Left renal cortex interstitium (tissue), 4 donors: ENCODE measurements at regions not wholly inside any gene's neighbourhood (a gene's known extent, or its start where the extent isn't known, plus 50 kb on each side); places are given as distances from the start of the nearest gene placed in this dataset.

ENCODE experiments used
- DNase-seq, 4 donors: peaks; one replicate each; pipeline ENCODE4 v3.0.0-alpha.2; 2013; ENCODE audit warnings: low read depth in 4 of 4, low spot score in 2 of 4, missing footprints in 1 of 4

DNA sequence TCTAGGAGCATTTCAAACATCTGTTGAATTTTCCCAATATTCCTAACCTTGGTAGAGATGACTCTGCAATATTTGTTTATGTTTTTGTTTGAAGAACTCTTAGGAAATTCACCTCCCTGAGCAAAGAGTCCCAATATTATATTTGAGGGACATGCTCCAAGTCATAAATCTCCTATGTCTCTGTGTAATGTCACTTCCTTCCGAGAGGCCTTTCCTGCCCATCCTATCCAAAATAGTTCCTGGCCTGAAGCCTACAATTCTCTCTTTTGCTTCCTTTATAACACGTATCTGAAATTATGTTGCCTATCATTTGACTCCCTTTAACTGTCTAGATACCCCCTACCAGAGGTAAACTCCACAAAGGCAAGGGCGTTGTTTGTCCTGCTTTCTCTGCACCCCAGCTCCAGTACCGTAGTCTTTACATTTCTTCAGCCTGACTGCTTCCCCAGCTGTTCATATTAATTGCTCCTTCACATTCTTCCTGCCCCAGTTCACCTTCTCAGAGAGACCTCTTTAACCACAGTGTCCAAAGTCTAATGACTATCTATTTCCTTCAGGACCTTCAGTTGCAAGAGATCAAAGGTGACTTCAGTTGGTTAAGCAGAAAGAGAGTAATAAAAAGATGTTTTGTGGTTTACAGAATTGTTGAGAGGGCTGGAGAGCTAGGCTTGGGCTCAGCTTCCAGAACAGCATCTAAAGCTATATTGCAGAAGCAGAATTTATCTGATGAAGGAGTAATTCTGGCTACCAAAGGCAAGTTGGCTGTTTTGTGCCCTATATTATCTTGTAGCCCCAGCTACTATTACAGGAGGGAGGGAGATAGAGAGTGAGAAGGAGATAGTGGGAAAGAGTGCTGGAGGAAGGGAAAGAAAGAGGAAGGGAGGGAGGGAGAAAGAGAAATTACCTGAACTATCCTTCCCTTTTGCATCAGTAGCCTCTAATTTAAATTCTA lies 109.3 kb upstream of the TMEM161B start:
- no peak for DNase-seq

- no peak for DNase-seq
Observed at GRCh38 chr5:88377240-88377639, 108.6 kb upstream of the TMEM161B start.

DNA sequence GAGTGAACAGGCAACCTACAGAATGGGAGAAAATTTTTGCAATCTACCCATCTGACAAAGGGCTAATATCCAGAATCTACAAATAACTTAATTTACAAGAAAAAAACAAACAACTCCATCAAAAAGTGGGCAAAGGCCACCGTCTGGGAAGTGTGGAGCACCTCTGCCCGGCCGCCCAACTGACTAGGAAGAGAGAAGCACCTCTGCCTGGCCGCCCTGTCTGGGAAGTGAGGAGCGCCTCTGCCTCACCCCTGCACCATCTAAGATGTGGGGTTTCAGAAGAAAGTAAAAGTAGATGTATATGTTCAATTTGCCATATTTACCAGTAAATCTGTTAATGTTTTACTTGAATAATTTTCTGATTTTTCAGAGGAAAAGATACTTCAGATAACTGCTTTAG lies 108.1 kb upstream of the TMEM161B start:
- no peak for DNase-seq

DNA sequence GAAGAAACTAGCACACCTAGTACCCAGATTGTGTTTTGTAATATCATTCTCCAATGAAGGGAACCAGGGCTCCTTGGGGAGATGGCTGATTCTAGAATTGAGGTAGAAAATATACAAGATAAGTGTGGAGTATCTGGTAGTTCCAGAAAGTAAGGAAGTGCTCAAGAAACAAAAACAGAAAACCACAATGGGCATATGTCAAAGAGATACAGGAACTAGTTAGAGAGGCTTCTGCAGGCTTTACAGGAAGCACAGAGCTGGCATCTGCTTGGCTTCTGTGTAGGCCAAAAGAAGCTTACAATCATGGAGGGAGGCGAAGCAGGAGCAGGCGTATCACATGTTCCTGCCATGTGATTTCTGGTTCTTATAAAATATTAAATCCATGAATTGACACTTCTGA lies 105.7 kb upstream of the TMEM161B start:
- DNase-seq, result no peak

DNA sequence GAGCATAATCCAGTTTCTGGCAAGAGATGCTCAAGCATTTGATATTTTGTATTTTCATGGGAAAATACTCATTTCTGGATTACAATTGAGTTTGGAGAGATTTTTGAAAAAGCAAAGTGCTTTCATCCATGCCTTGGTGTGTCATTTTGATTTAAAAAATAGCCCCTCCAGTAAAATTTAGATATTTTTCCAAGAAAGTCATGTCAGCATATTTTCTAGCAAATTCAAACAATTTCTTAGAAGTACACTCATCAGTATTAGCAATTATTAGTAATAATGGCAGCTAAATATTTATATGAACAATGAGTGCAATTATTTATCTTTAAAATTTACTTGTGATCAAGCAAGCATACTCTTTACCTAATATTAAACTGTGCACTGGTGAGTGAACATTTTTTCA lies 102.2 kb upstream of the TMEM161B start:
- DNase-seq, result no peak

- no peak for DNase-seq
Observed at GRCh38 chr5:88368201-88368600, 99.6 kb upstream of the TMEM161B start.

GRCh38 chr5:88364991-88365390 lies 96.3 kb upstream of the TMEM161B start:
- no peak for DNase-seq

GRCh38 chr5:88355490-88356050 lies 86.9 kb upstream of the TMEM161B start:
- DNase-seq, result no peak

DNA sequence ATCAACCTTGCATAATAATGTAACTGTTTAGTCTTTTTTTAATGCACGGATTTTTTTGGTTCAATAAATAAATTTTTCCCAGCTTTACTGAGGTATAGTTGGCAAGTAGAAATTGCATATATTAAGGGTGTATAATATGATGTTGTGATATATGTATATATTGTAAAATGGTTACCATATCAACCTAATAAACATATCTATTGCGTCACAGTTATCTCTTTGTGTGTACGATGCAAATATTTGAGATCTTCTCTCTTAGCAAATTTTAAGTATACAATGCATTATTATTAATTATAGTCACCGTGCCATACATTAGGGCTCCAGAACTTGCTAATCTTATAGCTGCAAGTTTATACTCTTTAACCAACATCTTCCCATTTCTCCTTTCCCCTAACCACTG lies 57.2 kb upstream of the TMEM161B start:
- no peak for DNase-seq

GRCh38 chr5:88322785-88323184 lies 54.1 kb upstream of the TMEM161B start:
- DNase-seq, result no peak
